IPS-18c (cell line): ENCODE measurements at regions not wholly inside any gene's neighbourhood (a gene's known extent, or its start where the extent isn't known, plus 50 kb on each side); places are given as distances from the start of the nearest gene placed in this dataset.
"Not testable (repeated sequence)": the region's sequence is repeated elsewhere in the genome, so short reads cannot be mapped to it uniquely, and the experiment has no call there.

Experiments used
- H3K4me3 ChIP-seq: 2 replicates; pipeline ENCODE4 v1.7.0; 2013; ENCODE audit warnings: low read depth, mild to moderate bottlenecking, low read length, moderate library complexity; ENCODE audit not compliant: insufficient read depth
- H3K9me3 ChIP-seq: one replicate; pipeline ENCODE4 v1.6.1; 2013; ENCODE audit warnings: mild to moderate bottlenecking, low read length, moderate library complexity; ENCODE audit not compliant: control insufficient read depth, insufficient read depth

DNA sequence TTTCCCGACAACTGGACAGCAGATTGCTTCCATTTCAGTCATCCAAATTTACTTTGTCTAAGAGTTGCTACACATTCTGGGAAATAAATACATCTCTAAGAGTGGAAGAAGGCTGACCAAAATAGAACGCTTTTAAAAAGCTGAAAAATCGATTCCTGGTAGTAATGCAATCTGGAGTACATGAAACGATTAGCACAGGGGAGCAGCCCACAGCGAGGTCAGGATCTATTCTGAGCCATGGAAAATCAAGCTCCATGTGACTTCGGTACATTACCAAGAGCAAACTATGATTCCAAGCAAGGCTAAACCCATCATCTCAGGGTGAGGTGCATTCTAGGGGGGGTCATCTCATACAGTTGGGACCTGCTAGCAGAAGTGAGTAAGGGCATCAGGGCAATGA lies 249.3 kb downstream of the BLID start:
- no peaks in the 10 kb centered on the region for H3K9me3 ChIP-seq
- H3K4me3 ChIP-seq = no peak overlapping the region

DNA sequence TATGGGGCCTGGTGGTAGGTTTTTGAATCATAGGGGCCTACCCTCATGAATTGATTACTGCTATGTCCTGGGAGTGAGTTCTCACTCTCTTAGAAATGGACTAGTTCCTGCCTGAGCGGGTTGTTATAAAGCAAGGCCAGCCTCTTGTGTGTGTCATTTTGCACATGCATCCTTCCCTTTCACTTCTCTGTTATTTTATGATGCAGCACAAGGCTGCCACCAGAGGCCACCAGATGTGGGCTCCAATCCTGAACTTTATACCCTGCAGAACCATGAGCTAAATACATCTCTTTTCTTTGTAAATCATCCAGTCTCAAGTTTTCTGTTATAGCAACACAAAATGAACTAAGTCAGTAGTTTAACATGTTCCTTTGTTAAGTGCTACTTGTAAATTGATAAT lies 251.4 kb downstream of the BLID start:
- Histone ChIP-seq H3K4me3 (no peak overlapping the region), H3K9me3 (no peaks in the 10 kb centered on the region)

DNA sequence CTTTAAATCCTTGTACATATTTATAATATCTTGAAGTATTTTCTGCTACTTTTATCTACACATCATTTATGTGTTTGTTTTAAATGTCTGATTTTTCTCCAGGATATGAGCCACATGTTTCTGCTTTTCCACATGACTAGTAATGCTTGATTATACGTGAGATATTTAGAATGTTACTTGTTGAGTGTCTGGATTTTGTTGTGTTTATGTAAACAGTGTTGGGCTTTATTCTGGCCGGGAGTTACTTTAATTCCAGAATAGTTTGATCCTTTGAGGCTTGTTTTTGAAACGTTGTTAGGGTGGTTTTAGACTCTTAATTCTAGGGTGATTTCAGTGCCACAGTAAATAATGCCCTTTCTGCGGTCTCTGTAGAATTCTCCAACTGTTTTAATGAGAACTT lies 252.9 kb downstream of the BLID start:
- H3K9me3 ChIP-seq = no peaks in the 10 kb centered on the region
- no peak overlapping the region for H3K4me3 ChIP-seq

DNA sequence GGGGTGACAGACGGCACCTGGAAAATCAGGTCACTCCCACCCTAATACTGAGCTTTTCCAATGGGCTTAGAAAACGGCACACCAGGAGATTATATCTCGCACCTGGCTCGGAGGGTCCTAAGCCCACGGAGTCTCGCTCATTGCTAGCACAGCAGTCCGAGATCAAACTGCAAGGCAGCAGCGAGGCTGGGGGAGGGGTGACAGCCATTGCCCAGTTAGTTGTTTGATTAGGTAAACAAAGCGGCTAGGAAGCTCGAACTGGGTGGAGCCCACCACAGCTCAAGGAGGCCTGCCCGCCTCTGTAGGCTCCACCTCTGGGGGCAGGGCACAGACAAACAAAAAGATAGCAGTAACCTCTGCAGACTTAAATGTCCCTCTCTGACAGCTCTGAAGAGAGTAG lies 260.9 kb downstream of the BLID start:
- H3K9me3 ChIP-seq, H3K4me3 ChIP-seq: not testable (repeated sequence)

DNA sequence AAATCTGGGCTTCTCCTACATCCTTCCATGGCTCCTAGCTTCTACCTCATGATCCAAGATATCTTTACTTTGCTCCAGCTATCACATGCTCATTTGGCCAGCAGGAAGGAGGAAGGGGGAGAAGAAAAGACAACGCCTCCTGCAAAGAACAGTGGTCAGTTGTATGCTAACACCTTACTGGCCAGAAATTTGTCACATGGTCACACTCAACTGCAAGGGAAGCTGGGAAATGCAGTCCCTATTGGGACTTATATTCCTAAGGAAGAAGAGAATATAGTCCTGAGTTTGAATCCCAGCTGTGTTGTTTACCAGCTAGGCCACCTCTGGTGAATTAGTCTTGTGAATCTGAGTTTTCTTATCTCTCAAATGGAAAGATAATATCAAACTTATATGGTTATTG lies 272.0 kb downstream of the BLID start:
- no peaks in the 10 kb centered on the region for H3K9me3 ChIP-seq
- H3K4me3 ChIP-seq = no peak overlapping the region

GRCh38 chr11:121842192-121842585 lies 273.8 kb downstream of the BLID start:
- Histone ChIP-seq H3K9me3 (no peaks in the 10 kb centered on the region), H3K4me3 (no peak overlapping the region)

GRCh38 chr11:121841487-121842191 lies 274.4 kb downstream of the BLID start:
- Histone ChIP-seq H3K4me3 (no peak overlapping the region), H3K9me3 (no peaks in the 10 kb centered on the region)

DNA sequence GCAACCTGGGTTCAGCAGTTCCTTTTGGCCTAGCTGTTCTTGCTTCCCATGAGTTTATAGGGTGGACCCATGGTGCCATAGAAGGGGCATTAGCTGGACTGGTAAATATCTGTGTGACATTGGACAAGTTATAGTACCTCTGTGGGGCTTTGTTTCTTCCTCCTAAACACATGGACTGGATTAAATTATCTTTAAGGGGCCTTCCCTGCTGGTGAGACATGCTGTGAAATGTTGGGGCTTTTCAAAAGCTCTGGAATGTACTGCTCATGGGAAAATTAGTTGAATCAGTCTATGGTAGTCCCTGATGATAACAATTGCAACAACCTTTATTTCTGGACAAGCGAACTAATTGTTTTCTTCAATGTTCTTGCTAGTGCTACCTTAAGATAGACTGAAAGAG lies 276.2 kb downstream of the BLID start:
- Histone ChIP-seq H3K9me3 (no peaks in the 10 kb centered on the region), H3K4me3 (no peak overlapping the region)

GRCh38 chr11:121838571-121838970 lies 277.4 kb downstream of the BLID start:
- Histone ChIP-seq H3K9me3 (no peaks in the 10 kb centered on the region), H3K4me3 (no peak overlapping the region)

- H3K9me3 ChIP-seq = no peaks in the 10 kb centered on the region
- H3K4me3 ChIP-seq = no peak overlapping the region
These were observed 282.0 kb downstream of the BLID start for GRCh38 chr11:121833970-121834369.

GRCh38 chr11:121829159-121829643 lies 286.8 kb downstream of the BLID start:
- Histone ChIP-seq H3K9me3 (no peaks in the 10 kb centered on the region), H3K4me3 (no peak overlapping the region)

DNA sequence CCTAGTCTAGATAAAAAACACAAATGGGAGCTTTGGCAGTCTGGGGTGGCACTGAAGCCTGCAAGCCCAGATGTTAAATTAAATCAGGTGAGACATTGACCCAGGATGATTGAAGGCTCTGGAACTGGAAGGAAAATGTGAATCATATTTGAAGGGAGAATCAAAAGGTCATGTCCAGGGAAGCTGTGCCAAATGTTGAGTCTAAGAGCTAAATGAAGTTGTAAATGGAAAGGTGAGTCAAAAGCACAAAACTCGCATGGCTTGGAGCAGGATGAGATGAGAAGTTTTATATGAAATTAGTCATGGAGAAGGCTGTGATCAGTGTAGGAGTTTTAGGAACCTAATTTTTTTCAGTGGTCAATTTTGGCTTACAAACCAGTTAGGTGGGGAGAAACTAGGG lies 301.1 kb downstream of the BLID start:
- H3K4me3 ChIP-seq = no peak overlapping the region
- H3K9me3 ChIP-seq = no peaks in the 10 kb centered on the region

GRCh38 chr11:121814296-121814695 lies 301.7 kb downstream of the BLID start:
- no peak overlapping the region for H3K4me3 ChIP-seq
- H3K9me3 ChIP-seq = no peaks in the 10 kb centered on the region

- Histone ChIP-seq H3K9me3 (no peaks in the 10 kb centered on the region), H3K4me3 (no peak overlapping the region)
These were observed 305.7 kb downstream of the BLID start for GRCh38 chr11:121810291-121810690.

GRCh38 chr11:121808096-121808495 lies 307.9 kb downstream of the BLID start:
- H3K4me3 ChIP-seq = no peak overlapping the region
- H3K9me3 ChIP-seq = no peaks in the 10 kb centered on the region

GRCh38 chr11:121807051-121807450 lies 309.0 kb downstream of the BLID start:
- Histone ChIP-seq H3K4me3 (no peak overlapping the region), H3K9me3 (no peaks in the 10 kb centered on the region)

DNA sequence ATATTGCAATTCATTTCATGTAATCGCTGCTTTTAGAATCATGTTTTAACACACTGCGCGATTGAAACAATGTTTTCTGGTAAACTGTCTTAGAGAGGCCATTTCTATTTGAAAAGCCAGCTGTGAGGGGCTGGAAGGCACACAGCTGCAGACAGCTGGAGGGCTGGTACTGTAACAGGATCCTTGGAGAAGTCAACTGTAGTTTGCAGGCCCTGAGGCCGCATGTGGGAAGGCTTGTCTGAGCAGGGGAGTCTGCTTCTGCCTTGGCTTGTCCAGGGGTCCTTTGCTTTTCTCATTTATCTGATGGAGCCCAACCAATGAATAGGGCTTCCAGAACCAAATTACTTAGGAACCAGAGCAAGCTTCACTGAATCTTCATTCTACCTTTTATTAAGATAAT lies 313.5 kb downstream of the BLID start:
- Histone ChIP-seq H3K4me3 (no peak overlapping the region; the same call in 1 of the 2 replicates), H3K9me3 (no peaks in the 10 kb centered on the region)

DNA sequence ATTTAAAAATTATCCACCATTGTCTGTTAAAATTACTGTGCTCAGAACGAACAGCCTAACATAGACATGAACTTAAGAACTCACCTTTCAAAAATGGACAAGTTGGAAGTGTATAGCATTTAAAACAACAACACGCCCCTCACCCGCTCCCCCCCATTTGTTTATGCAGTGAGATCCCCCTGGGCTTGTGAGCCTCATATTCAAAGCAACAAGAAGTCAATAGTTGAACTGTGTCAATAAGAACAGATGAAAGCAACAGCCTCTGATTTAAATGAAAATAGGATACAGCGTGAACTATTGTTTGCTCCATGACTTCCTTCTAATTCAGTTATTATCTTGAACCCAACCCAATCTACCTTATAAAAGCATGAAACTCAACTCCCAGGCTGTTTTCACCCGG lies 314.2 kb downstream of the BLID start:
- no peaks in the 10 kb centered on the region for H3K9me3 ChIP-seq
- no peak overlapping the region; the same call in 1 of the 2 replicates for H3K4me3 ChIP-seq

DNA sequence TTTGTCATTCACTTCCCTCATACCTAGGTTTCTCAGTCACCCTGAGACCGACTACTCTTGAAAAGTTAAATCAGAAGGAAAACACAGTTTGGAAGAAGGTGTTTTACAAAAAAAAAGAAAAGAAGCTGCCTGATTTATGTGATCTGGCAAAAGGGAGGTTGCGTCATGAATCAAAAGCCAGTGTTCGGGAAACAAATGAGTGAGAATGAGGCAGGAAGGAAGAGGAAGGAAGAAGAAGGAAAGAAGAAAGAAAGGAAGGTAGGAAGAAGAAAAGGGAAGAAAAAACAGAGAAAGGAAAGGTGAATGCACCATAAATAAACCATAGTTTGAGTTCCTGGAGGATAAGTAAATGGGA lies 314.6 kb downstream of the BLID start:
- Histone ChIP-seq H3K9me3 (no peaks in the 10 kb centered on the region), H3K4me3 (no peak overlapping the region; the same call in 1 of the 2 replicates)
